Astrocyte of the spinal cord (primary cell): ENCODE measurements at regions not wholly inside any gene's neighbourhood (a gene's known extent, or its start where the extent isn't known, plus 50 kb on each side); places are given as distances from the start of the nearest gene placed in this dataset.

Source experiments
- DNase-seq: peaks from one replicate; pipeline ENCODE4 v3.0.0; 2011; ENCODE audit warnings: low read depth, low spot score
- H3K4me3 ChIP-seq: 2 replicates; pipeline ENCODE4 v1.5.1; 2011; ENCODE audit warnings: low read depth, mild to moderate bottlenecking, low read length, moderate library complexity
- CTCF ChIP-seq: IDR thresholded peaks from 2 replicates; pipeline ENCODE4 v1.5.1; 2012; ENCODE audit warnings: low read depth, mild to moderate bottlenecking, low read length, inconsistent platforms
- in situ Hi-C: cut with HindIII; loops from 2 replicates; pipeline ENCODE4 v1.10.0; 2017; ENCODE audit warnings: low sequenced_read_pairs

- no peak overlapping the region for H3K4me3 ChIP-seq
- in situ Hi-C loops = no loop called here
- no peak for DNase-seq
- no peak for TF ChIP-seq CTCF
These were observed 771.7 kb downstream of the TBC1D22A start for GRCh38 chr22:47533961-47534803.

GRCh38 chr22:47517062-47517461, 754.6 kb downstream of the TBC1D22A start:
- in situ Hi-C loops = no loop called here
- TF ChIP-seq CTCF = no peak
- no peak overlapping the region for H3K4me3 ChIP-seq
- DNase-seq = no peak

- TF ChIP-seq CTCF = no peak
- DNase-seq = no peak
- H3K4me3 ChIP-seq = no peak overlapping the region
- in situ Hi-C loops = no loop called here
These were observed 753.1 kb downstream of the TBC1D22A start for GRCh38 chr22:47515384-47516125.

GRCh38 chr22:47512617-47513016, 750.2 kb downstream of the TBC1D22A start:
- in situ Hi-C loops = no loop called here
- DNase-seq = no peak
- no peak overlapping the region for H3K4me3 ChIP-seq
- no peak for TF ChIP-seq CTCF

- TF ChIP-seq CTCF = no peak
- no peak for DNase-seq
- in situ Hi-C loops = no loop called here
- no peak overlapping the region for H3K4me3 ChIP-seq
These were observed 742.5 kb downstream of the TBC1D22A start for GRCh38 chr22:47504962-47505361.

GRCh38 chr22:47498969-47499495, 736.6 kb downstream of the TBC1D22A start:
- in situ Hi-C loops = no loop called here
- no peak for DNase-seq
- no peak overlapping the region for H3K4me3 ChIP-seq

More at GRCh38 chr22:47498969-47499495, 736.6 kb downstream of the TBC1D22A start:
- TF ChIP-seq CTCF = no peak
